ENCODE measurements at regions not wholly inside any gene's neighbourhood (a gene's known extent, or its start where the extent isn't known, plus 50 kb on each side); places are given as distances from the start of the nearest gene placed in this dataset.
A peak's percentile ranks its signal among the peaks of the same experiment; 100 is the strongest.

DNA sequence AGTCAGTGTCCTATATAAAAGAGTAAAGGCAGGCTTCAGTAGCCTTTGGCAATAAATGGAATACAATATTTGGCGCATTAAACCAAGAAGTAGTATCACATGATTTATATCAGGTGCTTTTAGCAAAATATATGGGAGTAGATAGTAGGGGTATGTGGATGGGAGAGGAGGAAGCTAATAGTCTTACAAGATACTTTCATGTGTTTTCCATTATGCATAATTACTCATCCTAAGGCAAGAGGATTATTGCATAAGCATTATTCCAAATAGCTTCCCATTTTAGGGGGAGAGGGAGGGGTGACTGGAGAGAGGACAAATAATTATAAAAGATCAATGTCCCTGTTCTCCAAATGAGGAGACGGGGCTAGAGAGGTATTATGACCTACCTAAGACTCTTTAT, 104.3 kb downstream of the DUSP6 start:
- TF ChIP-seq, protein P1, sequence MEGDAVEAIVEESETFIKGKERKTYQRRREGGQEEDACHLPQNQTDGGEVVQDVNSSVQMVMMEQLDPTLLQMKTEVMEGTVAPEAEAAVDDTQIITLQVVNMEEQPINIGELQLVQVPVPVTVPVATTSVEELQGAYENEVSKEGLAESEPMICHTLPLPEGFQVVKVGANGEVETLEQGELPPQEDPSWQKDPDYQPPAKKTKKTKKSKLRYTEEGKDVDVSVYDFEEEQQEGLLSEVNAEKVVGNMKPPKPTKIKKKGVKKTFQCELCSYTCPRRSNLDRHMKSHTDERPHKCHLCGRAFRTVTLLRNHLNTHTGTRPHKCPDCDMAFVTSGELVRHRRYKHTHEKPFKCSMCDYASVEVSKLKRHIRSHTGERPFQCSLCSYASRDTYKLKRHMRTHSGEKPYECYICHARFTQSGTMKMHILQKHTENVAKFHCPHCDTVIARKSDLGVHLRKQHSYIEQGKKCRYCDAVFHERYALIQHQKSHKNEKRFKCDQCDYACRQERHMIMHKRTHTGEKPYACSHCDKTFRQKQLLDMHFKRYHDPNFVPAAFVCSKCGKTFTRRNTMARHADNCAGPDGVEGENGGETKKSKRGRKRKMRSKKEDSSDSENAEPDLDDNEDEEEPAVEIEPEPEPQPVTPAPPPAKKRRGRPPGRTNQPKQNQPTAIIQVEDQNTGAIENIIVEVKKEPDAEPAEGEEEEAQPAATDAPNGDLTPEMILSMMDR (IDR thresholded peaks at IDR 0.05; ENCODE audit: insufficient read depth, low read length, severe bottlenecking), result no peak
- peak; percentile 53 for DNase-seq (ENCODE audit: low read depth)
- Histone ChIP-seq H3K36me3 (ENCODE audit: control insufficient read depth, insufficient read depth, low read length) (no peaks in the 10 kb centered on the region), H3K4me3 (ENCODE audit: low read depth, low read length) (no peak overlapping the region), H3K27me3 (ENCODE audit: control insufficient read depth, insufficient read depth, low read length) (no peaks in the 10 kb centered on the region)
- FAIRE-seq, result no peak

DNA sequence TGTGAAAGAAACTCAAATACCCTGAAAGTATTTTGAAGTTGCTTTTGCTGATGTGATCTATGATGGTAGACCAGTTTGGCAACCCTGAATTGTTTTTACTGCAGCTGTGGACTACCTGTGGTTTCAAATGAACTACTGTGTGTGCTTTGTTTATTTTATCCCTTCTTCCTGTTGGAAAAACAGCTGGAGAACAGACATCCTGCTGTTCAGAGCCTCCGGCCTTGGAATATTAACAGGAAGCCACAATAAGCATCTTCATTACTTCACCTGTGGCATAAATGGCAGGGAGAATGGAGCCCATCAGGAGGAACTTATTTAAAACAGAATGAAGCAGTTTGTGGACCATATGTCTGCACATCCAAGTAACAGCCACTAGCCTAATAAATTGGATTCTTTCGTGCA, 104.8 kb downstream of the DUSP6 start:
- FAIRE-seq, result no peak
- Histone ChIP-seq H3K27me3 (ENCODE audit: control insufficient read depth, insufficient read depth, low read length) (no peaks in the 10 kb centered on the region), H3K4me3 (ENCODE audit: low read depth, low read length) (no peak overlapping the region), H3K36me3 (ENCODE audit: control insufficient read depth, insufficient read depth, low read length) (no peaks in the 10 kb centered on the region)
- TF ChIP-seq, protein P1 (IDR thresholded peaks at IDR 0.05; ENCODE audit: insufficient read depth, low read length, severe bottlenecking), result no peak
- DNase-seq (ENCODE audit: low read depth), result no peak

GRCh38 chr12:89245090-89245489, 107.2 kb downstream of the DUSP6 start:
- peak; percentile 79 for DNase-seq (ENCODE audit: low read depth)
- Histone ChIP-seq H3K36me3 (ENCODE audit: control insufficient read depth, insufficient read depth, low read length) (no peaks in the 10 kb centered on the region), H3K27me3 (ENCODE audit: control insufficient read depth, insufficient read depth, low read length) (no peaks in the 10 kb centered on the region), H3K4me3 (ENCODE audit: low read depth, low read length) (no peak overlapping the region)
- FAIRE-seq, result no peak
- TF ChIP-seq, protein P1 (IDR thresholded peaks at IDR 0.05; ENCODE audit: insufficient read depth, low read length, severe bottlenecking), result no peak

DNA sequence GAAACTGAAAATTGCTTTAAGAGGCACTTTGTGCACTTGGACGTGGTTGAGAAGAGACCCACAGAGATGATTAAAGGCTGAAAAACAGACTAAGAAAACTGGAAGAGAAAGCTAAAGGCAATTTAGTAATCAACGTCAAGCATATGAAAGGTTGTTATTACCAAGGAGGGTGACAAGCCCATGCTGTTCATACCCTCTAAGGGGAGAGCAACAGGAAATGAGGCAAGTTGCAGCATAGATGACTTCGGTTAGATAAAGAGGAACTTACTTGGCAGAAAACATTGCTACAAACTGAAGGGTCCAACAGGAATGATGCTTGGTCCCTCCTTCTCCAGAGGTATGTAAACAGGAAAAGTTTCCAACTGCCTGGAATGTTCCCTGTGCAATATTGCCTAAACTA, 107.8 kb downstream of the DUSP6 start:
- DNase-seq (ENCODE audit: low read depth) (peak; percentile 65), FAIRE-seq (peak; percentile 52)
- TF ChIP-seq, protein P1 (IDR thresholded peaks at IDR 0.05; ENCODE audit: insufficient read depth, low read length, severe bottlenecking), result no peak

GRCh38 chr12:89243771-89244170, 108.5 kb downstream of the DUSP6 start:
- DNase-seq (ENCODE audit: low read depth), result peak; percentile 70
- Histone ChIP-seq H3K4me3 (ENCODE audit: low read depth, low read length) (no peak overlapping the region), H3K27me3 (ENCODE audit: control insufficient read depth, insufficient read depth, low read length) (no peaks in the 10 kb centered on the region), H3K36me3 (ENCODE audit: control insufficient read depth, insufficient read depth, low read length) (no peaks in the 10 kb centered on the region)
- FAIRE-seq, result peak; percentile 68
- TF ChIP-seq, protein P1 (IDR thresholded peaks at IDR 0.05; ENCODE audit: insufficient read depth, low read length, severe bottlenecking), result no peak

More for the DNA sequence above, 107.8 kb downstream of the DUSP6 start:
- Histone ChIP-seq H3K27me3 (ENCODE audit: control insufficient read depth, insufficient read depth, low read length) (no peaks in the 10 kb centered on the region), H3K36me3 (ENCODE audit: control insufficient read depth, insufficient read depth, low read length) (no peaks in the 10 kb centered on the region), H3K4me3 (ENCODE audit: low read depth, low read length) (no peak overlapping the region)

DNA sequence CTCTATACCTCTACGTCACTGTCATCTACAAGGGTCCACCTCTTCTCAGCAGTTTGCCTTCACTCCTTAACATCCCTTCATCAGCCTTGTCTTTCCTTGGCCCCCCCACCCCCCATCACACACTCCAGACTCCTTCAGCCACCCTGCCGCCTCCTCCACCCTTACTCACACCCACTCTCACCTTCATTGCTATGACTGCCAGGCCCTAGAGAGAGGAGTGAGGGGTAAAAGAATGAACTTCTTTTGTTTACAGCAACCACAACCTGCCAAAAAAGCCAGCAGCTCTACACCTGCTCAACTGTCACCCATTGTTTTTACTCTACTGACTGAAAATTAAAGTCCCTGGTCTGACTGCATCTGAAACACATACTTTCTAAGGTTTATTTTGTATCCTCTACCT, 112.8 kb downstream of the DUSP6 start:
- FAIRE-seq, result no peak

More for the DNA sequence above, 112.8 kb downstream of the DUSP6 start:
- TF ChIP-seq, protein P1 (IDR thresholded peaks at IDR 0.05; ENCODE audit: insufficient read depth, low read length, severe bottlenecking), result no peak
- Histone ChIP-seq H3K27me3 (ENCODE audit: control insufficient read depth, insufficient read depth, low read length) (no peaks in the 10 kb centered on the region), H3K36me3 (ENCODE audit: control insufficient read depth, insufficient read depth, low read length) (no peaks in the 10 kb centered on the region), H3K4me3 (ENCODE audit: low read depth, low read length) (no peak overlapping the region)
- DNase-seq (ENCODE audit: low read depth), result no peak
